Thoracic aorta (tissue), 2 donors: ENCODE measurements at regions not wholly inside any gene's neighbourhood (a gene's known extent, or its start where the extent isn't known, plus 50 kb on each side); places are given as distances from the start of the nearest gene placed in this dataset.
"Not testable (repeated sequence)": the region's sequence is repeated elsewhere in the genome, so short reads cannot be mapped to it uniquely, and the experiment has no call there.

ENCODE experiments used
- ATAC-seq: fragments of 150-250 bp; one replicate; pipeline ENCODE4 v1.8.0; 2017; ENCODE audit warnings: low read depth; ENCODE audit not compliant: insufficient number of reproducible peaks, low FRiP score
- DNase-seq: peaks from one replicate; pipeline ENCODE4 v3.0.0-alpha.2; 2020; ENCODE audit warnings: low spot score
- H3K27ac ChIP-seq, 2 donors: fragments of 200-600 bp; sonication (generic); 1 replicate in 1 of 2; 2 replicates in 1 of 2; pipeline ENCODE4 v1.5.1; 2016; ENCODE audit warnings: mild to moderate bottlenecking in 2 of 2, moderate library complexity in 2 of 2
- H3K27me3 ChIP-seq: fragments of 200-600 bp; sonication (generic); replicated peaks from 2 replicates; pipeline ENCODE4 v1.6.0; 2016; ENCODE audit warnings: mild to moderate bottlenecking; ENCODE audit not compliant: insufficient read depth
- H3K36me3 ChIP-seq: fragments of 200-600 bp; sonication (generic); one replicate; pipeline ENCODE4 v1.5.1; 2016
- H3K4me1 ChIP-seq, 2 donors: fragments of 200-600 bp; sonication (generic); 1 replicate in 1 of 2; 2 replicates in 1 of 2; pipeline versions ENCODE4 v1.5.1 to v1.6.0; 2016; ENCODE audit warnings: low read depth in 2 of 2, mild to moderate bottlenecking in 1 of 2; ENCODE audit not compliant: control insufficient read depth in 1 of 2
- H3K4me3 ChIP-seq: fragments of 200-600 bp; sonication (generic); 2 replicates; pipeline ENCODE4 v1.5.1; 2016; ENCODE audit warnings: mild to moderate bottlenecking
- H3K9me3 ChIP-seq: fragments of 200-600 bp; sonication (generic); 2 replicates; pipeline ENCODE4 v1.5.1; 2016
- CTCF ChIP-seq: fragments of 200-600 bp; sonication (generic); IDR thresholded peaks from one replicate; pipeline ENCODE4 v1.5.1; 2019; ENCODE audit warnings: antibody characterized with exemption

GRCh38 chr11:134944986-134945385 lies 532.9 kb upstream of the B3GAT1 start:
- no peaks in the 10 kb centered on the region for H3K27me3 ChIP-seq
- DNase-seq: no peak

GRCh38 chr11:134944131-134944530 lies 532.1 kb upstream of the B3GAT1 start:
- no peaks in the 10 kb centered on the region for H3K9me3 ChIP-seq
- no peaks in the 10 kb centered on the region for H3K27me3 ChIP-seq
- ATAC-seq (no peak), DNase-seq (no peak)
- H3K4me3 ChIP-seq: no peak overlapping the region
- no peak overlapping the region for H3K27ac ChIP-seq
- no peak for TF ChIP-seq CTCF
- peaks cover 6 to 16% of the 10 kb centered on the region in 2 donors for H3K4me1 ChIP-seq
- no peaks in the 10 kb centered on the region for H3K36me3 ChIP-seq

More at GRCh38 chr11:134944986-134945385, 532.9 kb upstream of the B3GAT1 start:
- no peak for TF ChIP-seq CTCF
- no peak overlapping the region for H3K27ac ChIP-seq
- no peak for ATAC-seq
- no peaks in the 10 kb centered on the region for H3K36me3 ChIP-seq
- no peaks in the 10 kb centered on the region for H3K9me3 ChIP-seq
- no peak overlapping the region for H3K4me3 ChIP-seq
- peaks cover 14 to 25% of the 10 kb centered on the region in 2 donors for H3K4me1 ChIP-seq

GRCh38 chr11:134943544-134943943 lies 531.5 kb upstream of the B3GAT1 start:
- H3K4me3 ChIP-seq: no peak overlapping the region
- H3K9me3 ChIP-seq: no peaks in the 10 kb centered on the region
- DNase-seq: no peak
- ATAC-seq: no peak
- H3K4me1 ChIP-seq: peaks cover 3 to 10% of the 10 kb centered on the region in 2 donors
- no peaks in the 10 kb centered on the region for H3K36me3 ChIP-seq
- no peak overlapping the region for H3K27ac ChIP-seq
- no peaks in the 10 kb centered on the region for H3K27me3 ChIP-seq
- TF ChIP-seq CTCF: no peak

GRCh38 chr11:134942681-134943080 lies 530.6 kb upstream of the B3GAT1 start:
- no peaks in the 10 kb centered on the region for H3K9me3 ChIP-seq
- H3K36me3 ChIP-seq: no peaks in the 10 kb centered on the region
- TF ChIP-seq CTCF: no peak
- no peak overlapping the region for H3K4me3 ChIP-seq
- ATAC-seq: no peak
- H3K27ac ChIP-seq: no peak overlapping the region
- H3K27me3 ChIP-seq: no peaks in the 10 kb centered on the region
- H3K4me1 ChIP-seq: peaks cover 0 to 2% of the 10 kb centered on the region in 2 donors
- no peak for DNase-seq

GRCh38 chr11:134941936-134942600 lies 530.0 kb upstream of the B3GAT1 start:
- H3K9me3 ChIP-seq, H3K36me3 ChIP-seq, H3K4me3 ChIP-seq, H3K27me3 ChIP-seq, DNase-seq, ATAC-seq, H3K27ac ChIP-seq, H3K4me1 ChIP-seq: not testable (repeated sequence)
- peak; percentile 22 for TF ChIP-seq CTCF
